Mucosa of gallbladder (tissue), 1 donor: ENCODE measurements at regions not wholly inside any gene's neighbourhood (a gene's known extent, or its start where the extent isn't known, plus 50 kb on each side); places are given as distances from the start of the nearest gene placed in this dataset.

ENCODE experiments used
- DNase-seq: peaks from one replicate; pipeline ENCODE4 v3.0.0-alpha.2; 2020; ENCODE audit warnings: low spot score
- donor health status: DM: no; HTN: no; CAD: no.

DNA sequence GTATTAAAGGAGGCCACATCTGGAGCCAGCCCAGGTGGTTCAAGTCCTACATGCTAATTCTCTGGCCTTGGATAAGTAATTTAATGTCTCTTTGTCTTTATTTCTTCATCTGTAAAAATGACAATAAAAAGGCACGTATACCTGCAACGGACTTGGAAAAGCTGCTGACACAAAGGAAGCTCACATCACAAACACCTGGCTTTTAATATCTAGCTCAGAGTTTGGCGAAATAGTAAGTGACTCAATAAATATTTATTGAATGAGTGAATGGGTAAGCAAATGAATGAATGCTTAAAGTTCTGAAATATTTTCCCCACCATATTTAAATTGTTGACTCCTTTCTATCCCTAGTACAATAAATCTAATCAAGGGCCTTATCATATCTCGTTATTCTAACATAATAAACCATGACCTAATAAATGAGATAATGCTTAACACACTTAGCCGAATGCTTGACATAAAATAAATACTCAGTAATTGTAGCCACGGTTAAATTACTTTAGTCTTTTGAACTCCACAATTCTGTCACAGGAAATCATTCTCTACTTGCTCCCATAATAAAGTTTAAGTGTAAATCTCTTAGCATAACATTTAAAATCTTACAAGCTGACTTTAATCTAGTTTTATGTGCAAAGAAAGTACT is 74.7 kb upstream of the PALMD start:
- DNase-seq: no peak

GRCh38 chr1:99573431-99574217 is 72.3 kb upstream of the PALMD start:
- no peak for DNase-seq

- no peak for DNase-seq
Observed at GRCh38 chr1:99577313-99577712, 68.6 kb upstream of the PALMD start.

DNA sequence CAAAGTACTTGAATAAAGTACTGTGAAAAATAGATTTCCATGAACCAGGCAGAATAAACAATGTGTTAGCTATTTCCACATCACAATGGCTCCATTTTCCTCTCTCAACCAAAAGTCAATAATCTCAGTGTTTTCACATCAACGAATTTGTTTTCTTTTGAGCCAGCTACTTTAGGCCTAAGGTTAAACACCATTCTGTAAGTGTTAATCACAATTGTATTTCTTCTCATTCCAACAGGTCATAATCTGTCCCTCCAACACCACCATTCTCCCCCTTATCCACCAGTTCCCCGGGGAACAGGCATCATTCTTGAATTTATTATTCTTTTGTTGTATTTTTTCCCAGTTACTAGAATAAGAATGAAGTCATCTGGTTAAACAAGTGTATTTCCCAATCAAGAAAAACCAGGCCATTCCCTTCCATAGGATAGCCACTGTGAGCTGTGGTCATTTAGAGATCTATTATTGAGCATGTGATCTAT is 66.2 kb upstream of the PALMD start:
- no peak for DNase-seq

- DNase-seq: no peak
Observed at GRCh38 chr1:99580451-99580850, 65.5 kb upstream of the PALMD start.

GRCh38 chr1:99587008-99587407 is 58.9 kb upstream of the PALMD start:
- DNase-seq: no peak

DNA sequence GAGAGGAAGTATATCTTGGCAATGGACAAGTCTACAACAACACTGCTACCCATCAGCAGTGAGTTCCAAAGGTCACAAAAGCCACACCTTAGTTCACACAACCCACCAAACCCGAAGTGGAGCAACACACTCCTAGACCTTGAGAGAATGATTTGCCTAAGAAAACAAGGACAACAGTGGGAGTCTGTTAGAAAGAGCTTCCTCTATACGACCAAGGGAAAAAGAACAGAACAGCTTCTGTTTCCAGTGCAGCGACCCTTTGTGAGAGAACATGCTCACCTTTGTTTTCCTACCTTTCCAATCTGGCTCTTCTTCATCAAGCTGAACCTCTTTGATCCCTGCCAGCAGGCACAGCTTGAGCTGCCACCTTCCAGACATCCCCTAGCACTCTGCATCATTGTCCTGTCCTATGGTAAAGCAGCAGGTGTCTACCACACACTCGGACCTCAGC is 56.7 kb upstream of the PALMD start:
- DNase-seq: no peak

DNA sequence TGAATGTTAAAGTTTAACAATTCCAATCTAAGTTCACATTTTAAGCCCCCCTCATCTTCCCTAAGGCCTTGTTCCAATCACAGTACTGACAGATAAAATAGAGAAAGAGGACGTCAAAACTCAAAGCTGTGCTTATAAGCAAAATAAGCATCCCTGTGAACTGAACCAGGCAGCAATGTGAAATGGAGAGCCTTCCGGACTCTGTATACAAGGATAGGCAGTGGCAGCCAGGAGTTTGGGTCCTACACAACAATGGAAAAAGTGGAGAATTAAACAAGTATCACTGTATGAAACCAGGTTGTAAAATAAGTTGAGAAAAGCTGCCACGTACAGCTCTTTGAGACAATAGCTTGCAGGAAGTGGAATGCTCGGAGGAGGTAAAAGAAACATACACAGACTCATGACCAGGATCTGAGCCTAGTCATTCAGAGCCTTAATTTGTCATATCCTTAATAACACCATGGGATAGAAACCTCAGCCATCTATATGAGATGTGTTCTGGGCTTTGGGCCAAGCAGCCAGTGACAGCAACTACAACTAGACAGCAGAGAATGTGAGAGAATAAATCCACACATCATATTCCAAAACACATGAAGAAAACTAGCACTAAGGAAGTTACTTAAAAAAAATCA is 55.2 kb upstream of the PALMD start:
- no peak for DNase-seq

GRCh38 chr1:99591886-99592285 is 54.0 kb upstream of the PALMD start:
- no peak for DNase-seq

DNA sequence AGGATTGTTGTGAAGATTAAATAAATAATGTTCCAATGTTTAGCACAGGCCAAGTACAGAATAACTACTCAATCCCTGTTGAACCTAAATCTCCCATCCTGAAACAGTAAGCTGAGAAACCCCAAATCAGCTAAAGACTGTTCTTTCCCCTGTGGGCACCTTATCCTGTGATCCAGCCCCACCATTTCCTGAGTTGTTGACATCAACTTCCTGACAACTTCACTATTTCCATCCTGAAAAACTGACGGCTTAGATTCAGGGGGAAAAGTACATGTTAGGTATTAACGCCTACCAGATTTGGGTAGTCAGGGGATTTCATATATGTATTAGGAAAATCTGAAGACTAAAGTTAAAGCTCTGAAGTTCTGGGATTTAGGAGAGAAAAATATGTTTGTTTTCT is 51.7 kb upstream of the PALMD start:
- no peak for DNase-seq

DNA sequence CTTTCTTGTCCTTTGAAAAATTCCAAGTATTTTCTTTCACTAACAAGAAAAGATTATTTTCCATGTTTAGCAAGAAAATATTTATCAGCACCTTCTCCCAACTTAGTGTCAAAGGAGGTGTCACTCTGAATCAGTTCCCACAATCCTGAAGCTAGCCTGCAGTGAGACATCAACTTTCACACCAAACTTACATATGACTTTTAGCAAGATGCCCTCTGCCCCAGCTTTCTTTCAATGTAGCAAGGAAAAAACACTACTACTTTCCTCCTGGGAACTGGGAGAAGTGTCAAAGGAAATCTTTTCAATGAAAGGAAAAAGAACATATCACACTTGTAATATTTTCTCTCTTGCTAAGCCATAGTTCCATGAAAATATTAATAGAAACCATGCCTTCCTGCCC is 50.9 kb upstream of the PALMD start:
- DNase-seq: no peak

DNA sequence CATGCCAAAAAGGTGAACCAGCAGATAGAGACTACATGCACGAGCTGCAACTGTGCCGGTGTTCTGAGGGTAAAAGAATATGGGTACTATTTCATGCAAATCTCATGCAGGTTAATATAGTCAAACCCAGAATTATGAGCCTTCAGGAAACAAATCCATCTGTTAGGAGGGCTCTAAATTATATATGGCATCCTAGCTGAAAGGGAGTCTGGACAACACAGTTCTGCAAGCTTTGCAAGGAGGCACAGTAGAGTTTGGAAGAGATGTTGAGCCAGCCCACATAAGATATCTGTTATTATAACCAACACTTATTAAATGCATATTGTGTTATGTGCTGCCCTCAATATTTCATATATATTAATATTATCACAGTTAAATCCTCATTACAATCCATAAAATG is 50.5 kb upstream of the PALMD start:
- no peak for DNase-seq
